Naive thymus-derived CD4-positive, alpha-beta T cell (primary cell): ENCODE measurements at regions not wholly inside any gene's neighbourhood (a gene's known extent, or its start where the extent isn't known, plus 50 kb on each side); places are given as distances from the start of the nearest gene placed in this dataset.

ENCODE experiments used
- ATAC-seq: fragments of 150-1000 bp; cut with Tn5 transposase; 2 replicates; pipeline ENCODE4 v1.10.0; 2021; ENCODE audit warnings: mild to moderate bottlenecking, moderate library complexity
- CTCF ChIA-PET: fragments of 350-600 bp; sonication (Branson Sonifier 250); formaldehyde crosslinking; loops from one replicate; lab custom pipeline; 2021; ENCODE audit warnings: antibody characterized with exemption; lab: Charles Lee
- POLR2A ChIA-PET: fragments of 350-600 bp; sonication (Branson Sonifier 250); formaldehyde crosslinking; loops from one replicate; lab custom pipeline; 2021; ENCODE audit warnings: antibody characterized with exemption, inconsistent platforms; lab: Charles Lee
- DNase-seq, 9 donors: peaks; one replicate each; pipeline versions ENCODE4 v3.0.0 to v3.0.0-alpha.2; 2020 to 2022; ENCODE audit warnings: mixed read lengths in 1 of 9
- H3K27ac ChIP-seq: one replicate; pipeline ENCODE4 v1.7.0; 2013; ENCODE audit warnings: mild to moderate bottlenecking, low read depth, low read length, moderate library complexity
- H3K27me3 ChIP-seq, 2 donors: one replicate each; pipeline ENCODE4 v1.7.0; 2013; ENCODE audit warnings: low read length in 2 of 2, mild to moderate bottlenecking in 2 of 2, moderate library complexity in 2 of 2; ENCODE audit not compliant: control insufficient read depth in 2 of 2, insufficient read depth in 2 of 2
- H3K36me3 ChIP-seq, 3 experiments: 1 replicate in 2 of 3; 2 replicates in 1 of 3; pipeline ENCODE4 v1.7.0; 2013; ENCODE audit warnings: low read length in 3 of 3, mild to moderate bottlenecking in 3 of 3, moderate library complexity in 1 of 3; ENCODE audit not compliant: insufficient read depth in 3 of 3, control insufficient read depth in 2 of 3
- H3K4me1 ChIP-seq, 2 donors: one replicate each; pipeline ENCODE4 v1.7.0; 2013; ENCODE audit warnings: low read length in 2 of 2, mild to moderate bottlenecking in 2 of 2, moderate library complexity in 1 of 2; ENCODE audit not compliant: control insufficient read depth in 2 of 2, insufficient read depth in 2 of 2
- H3K4me3 ChIP-seq: 2 replicates; pipeline ENCODE4 v1.7.0; 2013; ENCODE audit warnings: mild to moderate bottlenecking, low read length
- H3K9me3 ChIP-seq, 3 experiments: 1 replicate in 2 of 3; 2 replicates in 1 of 3; pipeline ENCODE4 v1.7.0; 2013; ENCODE audit warnings: low read length in 3 of 3; ENCODE audit not compliant: control insufficient read depth in 2 of 3
- H3K27ac Mint-ChIP-seq, 9 donors: one replicate each; pipeline ENCODE4 v1.8.0; 2020 to 2022; ENCODE audit warnings: mixed read lengths in 9 of 9, mild to moderate bottlenecking in 8 of 9, moderate library complexity in 5 of 9, inconsistent platforms in 2 of 9
- H3K27me3 Mint-ChIP-seq, 5 donors: one replicate each; pipeline ENCODE4 v1.8.0; 2021 to 2022; ENCODE audit warnings: mixed read lengths in 5 of 5, mild to moderate bottlenecking in 1 of 5
- H3K36me3 Mint-ChIP-seq, 5 donors: one replicate each; pipeline ENCODE4 v1.8.0; 2020 to 2022; ENCODE audit warnings: mixed read lengths in 5 of 5, mild to moderate bottlenecking in 3 of 5, inconsistent platforms in 1 of 5
- H3K4me1 Mint-ChIP-seq, 7 donors: one replicate each; pipeline ENCODE4 v1.8.0; 2020 to 2022; ENCODE audit warnings: mixed read lengths in 7 of 7, mild to moderate bottlenecking in 3 of 7, inconsistent platforms in 1 of 7
- H3K4me3 Mint-ChIP-seq, 10 donors: one replicate each; pipeline ENCODE4 v1.8.0; 2020 to 2022; ENCODE audit warnings: mild to moderate bottlenecking in 10 of 10, mixed read lengths in 10 of 10, moderate library complexity in 6 of 10, inconsistent platforms in 2 of 10
- H3K9me3 Mint-ChIP-seq, 11 donors: one replicate each; pipeline ENCODE4 v1.8.0; 2020 to 2022; ENCODE audit warnings: mixed read lengths in 11 of 11, mild to moderate bottlenecking in 4 of 11, inconsistent platforms in 1 of 11, moderate library complexity in 1 of 11
- intact Hi-C, 2 donors: fragments of 100-400 bp; cut with micrococcal nuclease; formaldehyde crosslinking; loops; one replicate each; pipeline ENCODE4 v1.15.1; 2023

DNA sequence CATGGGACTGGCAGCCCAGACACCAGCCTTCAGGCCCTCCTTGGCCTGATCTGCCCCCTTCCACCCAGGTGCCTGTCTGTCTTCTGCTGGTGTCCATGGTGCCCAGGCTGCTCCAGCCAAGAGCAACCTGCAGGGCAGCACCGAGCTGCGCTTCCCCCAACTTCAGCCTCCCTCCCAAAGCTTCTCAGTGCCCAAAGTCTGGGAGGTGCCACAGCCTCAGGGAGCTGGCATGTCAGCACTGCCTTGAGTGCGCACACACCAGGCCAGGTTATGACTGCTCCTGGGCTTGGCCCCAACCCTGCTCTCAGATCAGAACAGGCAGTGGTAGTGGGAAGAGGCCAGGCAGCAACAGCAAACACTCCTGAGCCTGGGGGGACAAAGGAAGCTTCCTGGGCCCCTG lies 304.6 kb upstream of the NRG3 start:
- H3K4me1 ChIP-seq, result no peaks in the 10 kb centered on the region
- CTCF ChIA-PET, result interaction anchor here (0.7 kb wide), 1 partner anchor 580 kb away, joined by 3 read pairs; no protein-coding TSS in a partner anchor
- ATAC-seq (peak; percentile 27), DNase-seq (no peak)
- no peak overlapping the region for H3K27ac Mint-ChIP-seq
- H3K36me3 Mint-ChIP-seq, result no peaks in the 10 kb centered on the region
- H3K27me3 Mint-ChIP-seq, result no peaks in the 10 kb centered on the region
- H3K27me3 ChIP-seq, result no peaks in the 10 kb centered on the region
- H3K4me3 Mint-ChIP-seq, result no peak overlapping the region
- H3K9me3 ChIP-seq, result no peaks in the 10 kb centered on the region
- no peak overlapping the region for H3K4me3 ChIP-seq
- no peaks in the 10 kb centered on the region for H3K36me3 ChIP-seq
- POLR2A ChIA-PET, result no interaction called here
- no peak overlapping the region for H3K27ac ChIP-seq
- peaks cover 0 to 10% (median 5%) of the 10 kb centered on the region in 11 donors for H3K9me3 Mint-ChIP-seq
- intact Hi-C loops, result no loop called here
- H3K4me1 Mint-ChIP-seq, result no peaks in the 10 kb centered on the region

DNA sequence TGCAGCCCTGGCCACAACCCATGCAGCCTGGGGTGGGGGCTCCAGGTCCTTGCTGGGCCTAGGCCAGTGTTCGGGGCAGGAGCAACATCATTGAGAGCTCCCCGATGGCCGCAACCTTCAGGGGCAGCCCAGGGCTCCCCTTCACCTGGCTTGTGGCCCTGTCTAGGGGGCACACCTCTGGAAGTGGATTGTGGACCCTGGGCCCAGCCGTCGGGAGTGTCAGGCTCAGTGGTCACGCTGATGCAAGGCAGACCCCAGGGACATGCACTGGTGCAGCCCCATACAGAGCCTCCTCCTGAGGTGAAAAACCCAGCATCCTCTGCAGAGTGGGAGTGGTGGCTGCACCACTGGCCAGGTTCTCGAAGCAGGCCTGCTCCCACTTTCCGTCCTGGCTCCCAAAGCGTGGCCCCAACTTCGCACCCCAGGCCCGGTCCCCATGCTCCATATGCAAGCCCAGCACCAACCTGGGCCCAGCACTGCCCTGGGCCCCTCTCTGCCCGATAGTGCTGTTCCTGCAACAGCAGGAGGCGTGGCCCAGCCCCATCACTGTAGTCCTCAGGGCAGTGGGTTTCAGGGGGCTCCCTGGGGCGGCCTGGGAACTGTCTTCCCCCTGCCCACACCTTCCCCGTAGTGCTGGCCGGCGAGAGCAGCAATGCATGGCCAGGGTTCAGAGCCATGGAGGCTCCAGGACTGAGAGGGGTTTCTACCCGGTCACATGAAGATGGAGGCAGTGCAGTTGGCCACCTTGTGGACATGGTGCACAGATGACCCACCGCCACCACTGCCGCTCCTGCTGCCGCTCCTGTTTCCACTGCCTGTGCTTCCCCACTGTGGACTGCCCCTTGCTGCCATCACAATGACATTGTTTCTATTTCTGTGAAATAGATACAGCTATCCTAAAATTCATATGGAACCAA lies 303.9 kb upstream of the NRG3 start:
- Histone ChIP-seq H3K4me1 (no peaks in the 10 kb centered on the region), H3K9me3 (no peaks in the 10 kb centered on the region), H3K36me3 (no peaks in the 10 kb centered on the region), H3K27ac (no peak overlapping the region), H3K4me3 (no peak overlapping the region), H3K27me3 (no peaks in the 10 kb centered on the region)
- Mint-ChIP-seq H3K4me1 (no peaks in the 10 kb centered on the region), H3K4me3 (no peak overlapping the region), H3K27me3 (no peaks in the 10 kb centered on the region), H3K36me3 (peaks cover 0 to 3% (median 0%) of the 10 kb centered on the region in 5 donors), H3K9me3 (peaks cover 0 to 13% (median 6%) of the 10 kb centered on the region in 11 donors), H3K27ac (no peak overlapping the region)
- POLR2A ChIA-PET, result no interaction called here
- ATAC-seq, result no peak
- CTCF ChIA-PET, result no interaction called here
- intact Hi-C loops, result no loop called here
- DNase-seq, result no peak

DNA sequence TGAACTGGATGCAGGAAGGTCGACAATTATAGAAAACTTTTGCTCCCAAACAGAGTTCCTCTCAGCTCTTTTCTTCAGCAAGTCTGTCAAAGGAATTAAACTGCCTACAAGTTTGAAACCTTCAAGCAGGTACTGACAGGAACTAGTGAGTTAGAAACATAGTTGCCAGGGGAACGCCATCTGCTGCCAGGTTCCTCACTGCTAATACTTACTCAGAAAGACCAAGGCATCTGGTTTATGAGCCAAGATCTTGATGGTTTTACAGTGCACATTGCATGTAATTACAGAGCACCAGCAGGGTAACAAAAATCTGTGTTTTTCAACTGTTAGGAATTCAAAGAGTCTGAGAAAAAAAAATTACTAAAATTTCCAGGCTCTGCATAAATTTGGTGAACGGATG lies 300.0 kb upstream of the NRG3 start:
- Mint-ChIP-seq H3K36me3 (peaks cover 0 to 3% (median 0%) of the 10 kb centered on the region in 5 donors), H3K27me3 (no peaks in the 10 kb centered on the region), H3K27ac (no peak overlapping the region), H3K4me3 (no peak overlapping the region), H3K4me1 (no peaks in the 10 kb centered on the region), H3K9me3 (peaks cover 0 to 25% (median 11%) of the 10 kb centered on the region in 11 donors)
- intact Hi-C loops, result no loop called here
- POLR2A ChIA-PET, result no interaction called here
- no peaks in the 10 kb centered on the region for H3K36me3 ChIP-seq
- H3K9me3 ChIP-seq, result no peaks in the 10 kb centered on the region
- no peaks in the 10 kb centered on the region for H3K27me3 ChIP-seq
- no peaks in the 10 kb centered on the region for H3K4me1 ChIP-seq
- DNase-seq (no peak), ATAC-seq (no peak)
- CTCF ChIA-PET, result no interaction called here
- H3K27ac ChIP-seq, result no peak overlapping the region
- no peak overlapping the region for H3K4me3 ChIP-seq

DNA sequence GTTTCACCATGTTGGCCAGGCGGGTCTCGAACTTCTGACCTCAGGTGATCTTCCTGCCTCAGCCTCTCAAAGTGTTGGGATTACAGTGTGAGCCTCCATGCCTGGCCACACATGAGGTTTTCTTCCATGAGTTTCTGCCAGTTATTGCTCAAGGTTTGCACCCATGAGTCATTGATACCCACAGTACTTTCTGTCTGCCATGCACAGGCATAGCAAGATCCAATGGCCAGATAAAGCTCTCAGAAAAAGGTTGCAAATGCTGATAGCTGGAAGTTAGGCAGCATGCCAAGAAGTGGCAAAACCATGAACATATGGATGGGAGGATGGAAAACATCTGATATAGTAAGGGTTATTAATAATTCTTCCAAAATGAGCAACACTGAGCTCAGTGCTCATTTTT lies 298.7 kb upstream of the NRG3 start:
- H3K9me3 Mint-ChIP-seq, result peaks cover 0 to 25% (median 11%) of the 10 kb centered on the region in 11 donors
- no peaks in the 10 kb centered on the region for H3K27me3 ChIP-seq

DNA sequence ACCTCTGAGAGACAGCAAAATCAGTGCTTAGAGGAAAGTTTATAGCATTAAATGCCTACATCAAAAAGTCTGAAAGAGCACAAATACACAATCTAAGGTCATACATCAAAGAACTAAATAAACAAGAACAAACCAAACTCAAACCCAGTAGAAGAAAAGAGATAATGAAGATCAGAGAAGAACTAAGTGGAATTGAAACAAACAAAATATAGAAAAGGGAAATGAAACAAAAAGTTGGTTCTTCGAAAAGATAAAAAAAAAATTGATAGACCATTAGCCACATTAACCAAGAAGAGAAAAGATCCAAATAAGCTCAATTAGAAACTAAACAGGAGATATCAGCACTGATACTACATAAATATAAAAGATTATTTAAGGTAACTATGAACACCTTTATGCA lies 280.0 kb upstream of the NRG3 start:
- DNase-seq (no peak), ATAC-seq (no peak)
- Histone ChIP-seq H3K4me3 (no peak overlapping the region), H3K27ac (no peak overlapping the region), H3K36me3 (no peaks in the 10 kb centered on the region), H3K27me3 (no peaks in the 10 kb centered on the region), H3K4me1 (no peaks in the 10 kb centered on the region), H3K9me3 (peaks cover 0 to 7% (median 0%) of the 10 kb centered on the region in 3 experiments)
- ChIA-PET CTCF (no interaction called here), POLR2A (no interaction called here)
- Mint-ChIP-seq H3K27me3 (peaks cover 0 to 7% (median 0%) of the 10 kb centered on the region in 5 donors), H3K4me1 (no peaks in the 10 kb centered on the region), H3K9me3 (peaks cover 0 to 19% (median 13%) of the 10 kb centered on the region in 11 donors), H3K36me3 (peaks cover 0 to 2% (median 0%) of the 10 kb centered on the region in 5 donors), H3K27ac (no peak overlapping the region), H3K4me3 (no peak overlapping the region)
- intact Hi-C loops, result no loop called here

More for the DNA sequence above, 298.7 kb upstream of the NRG3 start:
- no peaks in the 10 kb centered on the region for H3K27me3 Mint-ChIP-seq
- H3K36me3 Mint-ChIP-seq, result peaks cover 0 to 3% (median 0%) of the 10 kb centered on the region in 5 donors
- POLR2A ChIA-PET, result no interaction called here
- Histone ChIP-seq H3K4me1 (no peaks in the 10 kb centered on the region), H3K9me3 (no peaks in the 10 kb centered on the region), H3K36me3 (no peaks in the 10 kb centered on the region), H3K4me3 (no peak overlapping the region), H3K27ac (no peak overlapping the region)
- no peaks in the 10 kb centered on the region for H3K4me1 Mint-ChIP-seq
- CTCF ChIA-PET, result no interaction called here
- H3K27ac Mint-ChIP-seq, result no peak overlapping the region
- intact Hi-C loops, result no loop called here
- H3K4me3 Mint-ChIP-seq, result no peak overlapping the region
- ATAC-seq (no peak), DNase-seq (no peak)

DNA sequence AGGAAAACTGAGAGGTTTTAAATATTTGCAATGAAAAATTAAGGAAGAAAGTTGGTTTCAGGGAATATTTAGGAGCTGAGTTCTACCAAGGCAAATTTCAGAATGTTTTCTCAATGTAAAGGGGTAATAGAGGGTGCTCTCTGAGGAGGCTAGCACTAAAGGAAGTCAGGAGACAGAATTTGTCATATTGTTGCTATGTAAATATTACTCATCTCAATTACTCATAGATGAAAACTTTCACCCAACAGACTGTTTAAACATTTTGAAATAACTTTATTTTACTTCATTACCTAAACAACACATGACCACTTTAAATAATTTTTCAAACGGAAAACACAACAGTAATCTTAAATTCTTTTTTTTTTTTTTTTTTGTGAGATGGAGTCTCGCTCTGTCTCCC lies 274.8 kb upstream of the NRG3 start:
- H3K36me3 ChIP-seq, result no peaks in the 10 kb centered on the region
- CTCF ChIA-PET, result no interaction called here
- Mint-ChIP-seq H3K27ac (no peak overlapping the region), H3K9me3 (peaks cover 0 to 4% (median 0%) of the 10 kb centered on the region in 11 donors), H3K27me3 (no peaks in the 10 kb centered on the region), H3K4me1 (no peaks in the 10 kb centered on the region), H3K4me3 (no peak overlapping the region), H3K36me3 (no peaks in the 10 kb centered on the region)
- no peaks in the 10 kb centered on the region for H3K27me3 ChIP-seq
- no peak overlapping the region for H3K27ac ChIP-seq
- ATAC-seq (no peak), DNase-seq (no peak)
- H3K4me3 ChIP-seq, result no peak overlapping the region
- no peaks in the 10 kb centered on the region for H3K9me3 ChIP-seq
- POLR2A ChIA-PET, result no interaction called here
- H3K4me1 ChIP-seq, result no peaks in the 10 kb centered on the region
- intact Hi-C loops, result no loop called here
